GM06990 (cell line): ENCODE measurements at regions not wholly inside any gene's neighbourhood (a gene's known extent, or its start where the extent isn't known, plus 50 kb on each side); places are given as distances from the start of the nearest gene placed in this dataset.

ENCODE experiments used
- DNase-seq: peaks from one replicate; pipeline ENCODE4 v3.0.0-alpha.2; 2011; ENCODE audit not compliant: insufficient read length; ENCODE audit errors: extremely low read depth
- H3K27me3 ChIP-seq: replicated peaks from 2 replicates; pipeline ENCODE4 v1.6.0; 2011; ENCODE audit warnings: low read length; ENCODE audit not compliant: control insufficient read depth, insufficient read depth
- H3K36me3 ChIP-seq: 2 replicates; pipeline ENCODE4 v1.5.1; 2011; ENCODE audit warnings: low read length; ENCODE audit not compliant: control insufficient read depth, insufficient read depth
- H3K4me3 ChIP-seq: replicated peaks from 2 replicates; pipeline ENCODE4 v1.5.1; 2011; ENCODE audit warnings: low read depth, mild to moderate bottlenecking, control low read depth, low read length
- TF ChIP-seq, protein P1 (sequence below): IDR thresholded peaks from 2 replicates; pipeline ENCODE4 v1.5.1; 2011; ENCODE audit warnings: low read length, control low read depth, mild to moderate bottlenecking, inconsistent platforms; ENCODE audit not compliant: insufficient read depth, poor library complexity, severe bottlenecking

DNA sequence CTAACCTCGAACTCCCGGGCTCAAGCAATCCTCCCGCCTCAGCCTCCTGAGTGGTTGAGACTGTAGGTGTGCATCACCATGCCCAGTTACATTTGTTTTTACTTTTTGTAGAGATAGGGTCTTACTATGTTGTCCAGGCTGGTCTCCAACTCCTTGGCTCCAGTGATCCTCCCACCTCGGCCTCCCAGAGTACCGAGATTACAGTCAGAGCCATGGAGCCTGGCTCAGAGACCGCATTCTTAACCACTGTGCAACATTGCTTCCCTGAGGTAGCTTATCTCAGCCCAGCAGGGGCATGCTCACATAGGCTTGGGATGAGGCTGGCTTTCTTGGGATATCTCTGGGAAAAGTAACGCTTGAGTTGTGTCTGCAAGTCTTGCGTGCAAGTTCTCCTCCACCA lies 99.7 kb downstream of the SPRY4 start:
- DNase-seq, result no peak
- Histone ChIP-seq H3K4me3 (no peak overlapping the region), H3K27me3 (no peaks in the 10 kb centered on the region), H3K36me3 (no peaks in the 10 kb centered on the region)
- TF ChIP-seq, protein P1, sequence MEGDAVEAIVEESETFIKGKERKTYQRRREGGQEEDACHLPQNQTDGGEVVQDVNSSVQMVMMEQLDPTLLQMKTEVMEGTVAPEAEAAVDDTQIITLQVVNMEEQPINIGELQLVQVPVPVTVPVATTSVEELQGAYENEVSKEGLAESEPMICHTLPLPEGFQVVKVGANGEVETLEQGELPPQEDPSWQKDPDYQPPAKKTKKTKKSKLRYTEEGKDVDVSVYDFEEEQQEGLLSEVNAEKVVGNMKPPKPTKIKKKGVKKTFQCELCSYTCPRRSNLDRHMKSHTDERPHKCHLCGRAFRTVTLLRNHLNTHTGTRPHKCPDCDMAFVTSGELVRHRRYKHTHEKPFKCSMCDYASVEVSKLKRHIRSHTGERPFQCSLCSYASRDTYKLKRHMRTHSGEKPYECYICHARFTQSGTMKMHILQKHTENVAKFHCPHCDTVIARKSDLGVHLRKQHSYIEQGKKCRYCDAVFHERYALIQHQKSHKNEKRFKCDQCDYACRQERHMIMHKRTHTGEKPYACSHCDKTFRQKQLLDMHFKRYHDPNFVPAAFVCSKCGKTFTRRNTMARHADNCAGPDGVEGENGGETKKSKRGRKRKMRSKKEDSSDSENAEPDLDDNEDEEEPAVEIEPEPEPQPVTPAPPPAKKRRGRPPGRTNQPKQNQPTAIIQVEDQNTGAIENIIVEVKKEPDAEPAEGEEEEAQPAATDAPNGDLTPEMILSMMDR, result no peak

DNA sequence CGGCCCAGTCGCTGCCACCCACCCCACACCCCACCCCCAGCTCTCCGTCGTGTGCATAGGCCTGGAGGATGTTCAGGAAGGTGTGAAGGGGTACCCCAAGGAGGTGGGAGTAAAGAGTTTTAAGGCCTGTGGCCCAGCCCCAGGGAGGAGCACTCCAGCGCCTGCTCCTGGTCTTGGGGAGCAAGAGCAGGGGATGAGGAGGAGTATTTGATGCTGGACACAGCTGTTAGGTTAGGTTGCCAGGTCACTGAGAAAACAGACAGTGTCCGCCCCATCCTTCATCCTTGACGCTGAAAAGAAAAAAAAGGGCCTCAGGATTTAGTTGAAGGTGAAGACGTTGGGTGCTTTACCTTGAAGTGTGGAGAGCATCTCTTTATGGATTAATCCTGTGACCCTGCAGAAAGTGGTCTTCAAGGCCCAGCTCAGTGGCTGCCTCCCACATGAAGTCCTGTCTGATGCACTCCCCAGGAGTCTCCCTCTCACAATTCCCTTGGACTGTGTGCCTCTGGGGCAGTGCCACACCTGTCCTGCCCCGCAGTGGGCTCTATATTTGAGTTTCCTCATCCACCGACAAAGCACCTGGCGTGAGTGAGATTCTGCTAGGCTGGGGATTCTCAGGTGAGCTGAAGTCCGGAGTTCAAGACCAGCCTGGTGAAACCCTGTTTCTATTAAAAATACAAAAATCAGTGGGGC lies 101.8 kb downstream of the SPRY4 start:
- TF ChIP-seq, protein P1, result no peak
- Histone ChIP-seq H3K36me3 (no peaks in the 10 kb centered on the region), H3K27me3 (no peaks in the 10 kb centered on the region; the same call in 1 of the 2 replicates), H3K4me3 (no peak overlapping the region)
- peak; percentile 23 for DNase-seq

DNA sequence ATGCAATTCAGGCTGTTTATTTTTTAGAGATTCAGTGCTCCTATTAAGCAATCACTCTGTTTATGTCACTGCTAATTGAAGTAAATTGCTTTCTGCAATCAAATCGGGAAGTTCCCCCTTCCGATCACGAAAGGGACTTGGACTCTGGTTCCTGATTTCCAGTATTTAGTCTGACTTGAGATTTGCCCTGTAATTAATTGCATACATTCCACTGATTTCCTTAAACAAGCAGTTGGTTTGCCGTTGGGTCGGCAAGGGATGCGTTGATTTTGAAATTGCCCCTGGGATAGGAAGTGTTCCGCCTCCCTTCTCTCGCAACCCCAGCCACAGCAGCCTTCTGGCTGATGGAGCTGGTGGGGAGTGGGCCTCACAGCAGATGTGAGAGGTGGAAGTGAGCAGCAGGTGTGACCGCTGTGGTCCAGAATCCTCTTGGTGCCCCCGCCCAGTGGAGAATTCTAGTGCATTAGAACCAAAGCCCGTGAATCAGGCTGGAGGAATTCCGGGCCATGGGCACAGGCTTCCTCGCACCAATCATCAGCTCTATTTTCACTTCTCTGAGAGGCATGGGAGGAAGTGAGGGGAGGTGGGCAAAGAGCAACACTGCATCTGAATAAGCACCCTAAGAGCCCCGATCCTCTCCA lies 102.5 kb downstream of the SPRY4 start:
- DNase-seq, result no peak
- TF ChIP-seq, protein P1, result no peak
- Histone ChIP-seq H3K27me3 (no peaks in the 10 kb centered on the region; the same call in 1 of the 2 replicates), H3K36me3 (no peaks in the 10 kb centered on the region), H3K4me3 (no peak overlapping the region)

DNA sequence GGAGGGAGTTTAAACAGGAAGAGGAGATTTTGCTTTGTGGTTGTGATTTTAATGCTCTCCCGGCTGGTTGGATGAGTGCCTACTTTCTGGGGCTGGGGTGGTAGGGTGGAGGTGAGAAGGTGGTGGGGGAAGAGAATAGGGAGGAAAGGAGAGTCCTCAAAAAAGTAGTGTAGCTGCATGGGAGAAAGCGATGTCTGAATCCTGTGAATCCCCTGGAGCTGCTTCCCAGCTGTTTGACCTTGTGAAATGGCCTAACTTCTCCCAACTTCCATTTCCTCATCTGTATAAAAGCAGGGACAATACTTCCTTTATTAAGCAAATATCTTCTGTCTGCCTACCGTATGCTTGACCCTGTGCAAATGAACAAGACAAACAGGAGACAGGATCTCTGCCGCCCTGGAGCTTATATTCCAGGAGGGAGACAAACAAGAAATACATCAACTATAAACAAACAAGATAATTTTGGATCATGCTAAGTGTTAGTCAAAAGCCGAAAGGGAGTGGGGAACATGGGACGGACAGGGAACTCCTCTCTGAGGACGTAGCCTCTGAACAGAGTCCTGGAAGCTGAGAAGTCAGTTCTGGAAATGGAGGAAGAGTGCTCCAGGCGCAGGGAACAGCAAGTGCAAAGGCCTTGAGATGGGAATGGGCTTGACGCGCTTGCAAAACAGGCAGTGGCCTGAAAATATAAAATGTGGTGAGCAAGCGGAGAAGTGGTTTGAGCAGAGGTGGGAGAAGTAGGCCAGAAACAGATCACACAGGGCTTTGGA lies 103.5 kb downstream of the SPRY4 start:
- TF ChIP-seq, protein P1, result no peak
- no peak overlapping the region for H3K4me3 ChIP-seq
- H3K36me3 ChIP-seq, result no peaks in the 10 kb centered on the region
- DNase-seq, result no peak
- H3K27me3 ChIP-seq, result no peaks in the 10 kb centered on the region; the same call in 1 of the 2 replicates

DNA sequence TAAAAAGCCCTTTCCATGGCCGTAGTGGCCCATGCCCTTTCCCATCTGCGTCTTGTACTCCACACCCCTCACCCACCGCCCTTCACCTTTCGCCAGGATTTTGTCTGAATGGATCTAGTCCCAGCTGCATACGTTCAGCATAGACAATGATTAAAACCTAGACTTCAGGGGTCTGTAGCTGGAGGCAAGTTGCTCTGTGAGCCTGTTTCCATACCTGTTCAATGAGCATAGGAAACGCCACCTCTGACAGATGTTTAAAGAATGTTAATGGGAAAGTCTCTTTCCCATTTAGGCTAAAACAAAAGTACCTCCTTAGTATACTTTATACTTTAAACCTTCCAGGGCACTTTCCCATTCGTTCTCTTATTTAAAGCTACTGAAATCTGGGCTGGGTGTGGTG lies 105.7 kb downstream of the SPRY4 start:
- H3K4me3 ChIP-seq, result no peak overlapping the region
- TF ChIP-seq, protein P1, result no peak

More for the DNA sequence above, 105.7 kb downstream of the SPRY4 start:
- no peak for DNase-seq
- no peaks in the 10 kb centered on the region; the same call in 1 of the 2 replicates for H3K27me3 ChIP-seq
- H3K36me3 ChIP-seq, result no peaks in the 10 kb centered on the region
